DOHH2 (cell line): ENCODE measurements at regions not wholly inside any gene's neighbourhood (a gene's known extent, or its start where the extent isn't known, plus 50 kb on each side); places are given as distances from the start of the nearest gene placed in this dataset.

Experiments used
- H3F3A ChIP-seq: fragments of 200-600 bp; sonication (generic), shearing (Covaris generic); 2 replicates; pipeline ENCODE4 v1.6.0; 2016; ENCODE audit warnings: antibody characterized with exemption, mild to moderate bottlenecking; ENCODE audit not compliant: control insufficient read depth, insufficient read depth
- H3K27ac ChIP-seq: fragments of 200-600 bp; sonication (generic); 2 replicates; pipeline ENCODE4 v1.5.1; 2014; ENCODE audit warnings: low read depth, mild to moderate bottlenecking, low read length, moderate library complexity
- H3K27me3 ChIP-seq: fragments of 200-600 bp; sonication (generic); 2 replicates; pipeline ENCODE4 v1.6.1; 2014; ENCODE audit warnings: mild to moderate bottlenecking, low read length, mixed read lengths; ENCODE audit not compliant: control insufficient read depth
- H3K36me3 ChIP-seq: fragments of 200-600 bp; sonication (generic); 2 replicates; pipeline ENCODE4 v1.6.1; 2014; ENCODE audit warnings: mild to moderate bottlenecking, low read length, moderate library complexity, mixed read lengths; ENCODE audit not compliant: control insufficient read depth
- H3K4me1 ChIP-seq: fragments of 200-600 bp; sonication (generic); 2 replicates; pipeline ENCODE4 v1.6.1; 2014; ENCODE audit warnings: mild to moderate bottlenecking, low read length, mixed read lengths; ENCODE audit not compliant: control insufficient read depth
- H3K4me2 ChIP-seq: fragments of 200-600 bp; sonication (generic); 2 replicates; pipeline ENCODE4 v1.6.0; 2014; ENCODE audit warnings: mild to moderate bottlenecking, low read length, moderate library complexity
- H3K4me3 ChIP-seq: fragments of 200-600 bp; sonication (generic); 2 replicates; pipeline ENCODE4 v1.5.1; 2014; ENCODE audit warnings: mild to moderate bottlenecking, low read length, mixed read lengths
- H3K79me2 ChIP-seq: fragments of 200-600 bp; sonication (generic); 2 replicates; pipeline ENCODE4 v1.6.1; 2014; ENCODE audit warnings: mild to moderate bottlenecking, low read length, mixed read lengths; ENCODE audit not compliant: control insufficient read depth
- H3K9me2 ChIP-seq: fragments of 200-600 bp; sonication (generic); replicated peaks from 2 replicates; pipeline ENCODE4 v1.6.1; 2014; ENCODE audit warnings: mild to moderate bottlenecking, low read length, mixed read lengths; ENCODE audit not compliant: control insufficient read depth
- H3K9me3 ChIP-seq: fragments of 200-600 bp; sonication (generic); 2 replicates; pipeline ENCODE4 v1.6.1; 2014; ENCODE audit warnings: antibody characterized with exemption, low read length, mixed read lengths; ENCODE audit not compliant: control insufficient read depth, insufficient read depth
- H4K20me1 ChIP-seq: fragments of 200-600 bp; sonication (generic); 2 replicates; pipeline ENCODE4 v1.6.0; 2014; ENCODE audit warnings: low read depth, mild to moderate bottlenecking, antibody characterized with exemption, low read length, moderate library complexity; ENCODE audit not compliant: control insufficient read depth, insufficient read depth
- EZH2phosphoT487 ChIP-seq: fragments of 200-600 bp; sonication (generic); IDR thresholded peaks from 2 replicates; pipeline ENCODE4 v1.6.1; 2017; ENCODE audit warnings: borderline replicate concordance, mild to moderate bottlenecking, antibody characterized with exemption, low read length, moderate library complexity, mixed read lengths
- TF ChIP-seq, protein P1 (sequence below): fragments of 200-600 bp; sonication (generic); IDR thresholded peaks from one replicate; pipeline ENCODE4 v1.5.1; 2014; ENCODE audit warnings: antibody characterized with exemption, mild to moderate bottlenecking, low read depth, low read length; ENCODE audit not compliant: poor library complexity, severe bottlenecking

DNA sequence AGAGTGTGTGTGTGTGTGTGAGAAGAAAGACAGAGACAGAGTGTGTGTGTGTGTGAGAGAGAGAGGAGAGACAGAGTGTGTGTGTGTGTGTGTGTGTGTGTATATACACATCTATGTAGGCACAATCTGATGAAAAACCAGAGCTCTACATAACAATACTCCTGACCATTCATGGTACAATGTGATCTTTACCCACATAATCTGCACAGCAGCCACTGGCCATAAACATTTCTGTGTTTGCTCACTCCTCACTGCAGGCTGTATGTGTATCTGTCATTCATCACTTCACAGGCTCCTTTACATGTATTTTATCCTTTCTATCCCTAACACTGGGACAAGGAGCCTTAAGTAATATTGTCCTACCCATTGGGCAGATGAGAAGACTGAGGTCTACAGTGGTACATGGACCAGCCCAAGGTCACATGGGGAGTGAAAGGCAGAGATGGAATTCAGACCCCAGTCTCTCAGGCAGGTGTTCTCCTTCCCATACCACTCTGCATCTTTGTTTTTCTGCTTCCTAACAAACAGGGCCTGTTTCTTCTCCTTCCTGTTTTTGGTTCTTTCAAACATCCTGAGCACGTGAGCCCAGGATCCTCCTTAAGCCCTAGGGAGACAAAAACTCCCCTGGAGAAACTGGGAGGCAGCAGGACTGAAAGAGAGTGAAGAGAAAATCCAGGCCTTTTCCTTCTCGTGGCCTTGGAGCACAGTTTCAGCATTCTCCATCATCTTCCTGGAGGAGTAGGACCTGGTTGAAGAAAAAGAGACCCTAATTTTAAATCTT lies 201.7 kb upstream of the MSX2 start:
- no peak overlapping the region for H3K27ac ChIP-seq

DNA sequence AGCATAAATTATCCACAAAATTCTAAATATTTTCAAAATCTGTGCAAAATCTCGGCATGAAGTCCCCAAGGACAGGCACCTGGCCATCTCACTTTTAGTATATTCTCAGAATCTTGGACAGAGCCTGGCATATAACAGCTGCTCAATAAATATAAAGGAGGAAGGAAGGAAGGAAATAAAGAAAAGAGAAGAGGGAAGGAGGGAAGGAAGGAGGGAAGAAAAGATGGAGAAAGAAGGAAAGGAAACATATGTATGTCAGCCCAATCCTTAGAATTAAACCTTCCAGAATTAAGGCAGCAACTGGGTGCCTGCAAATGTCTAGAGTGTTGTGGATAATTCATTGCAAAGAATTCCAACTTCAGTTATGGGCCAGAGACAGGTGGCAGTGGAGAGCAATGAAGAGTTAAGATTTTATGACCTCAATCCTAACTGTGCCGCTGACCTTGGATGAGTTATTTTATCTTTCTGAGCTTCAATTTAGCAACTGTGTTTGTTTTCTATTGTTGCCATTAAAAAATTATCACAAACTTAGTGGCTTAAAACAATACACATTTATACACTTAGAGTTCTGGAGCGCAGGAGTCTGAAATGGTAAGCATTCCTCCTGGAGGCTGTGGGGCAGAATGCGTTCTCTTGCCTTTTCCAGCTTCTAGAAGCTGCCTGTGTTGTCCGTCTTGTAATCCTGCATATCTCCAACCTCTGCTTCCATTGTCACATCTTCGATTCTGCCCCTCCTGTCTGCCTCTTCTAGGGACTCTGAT lies 200.9 kb upstream of the MSX2 start:
- no peaks in the 10 kb centered on the region for H3K9me2 ChIP-seq
- H3K4me2 ChIP-seq, result no peak overlapping the region
- no peaks in the 10 kb centered on the region for H4K20me1 ChIP-seq
- H3K79me2 ChIP-seq, result no peaks in the 10 kb centered on the region
- H3F3A ChIP-seq, result no peaks in the 10 kb centered on the region
- H3K4me1 ChIP-seq, result no peaks in the 10 kb centered on the region
- no peaks in the 10 kb centered on the region for H3K27me3 ChIP-seq
- no peak overlapping the region for H3K27ac ChIP-seq
- no peaks in the 10 kb centered on the region for H3K36me3 ChIP-seq
- no peak overlapping the region for H3K4me3 ChIP-seq
- no peaks in the 10 kb centered on the region for H3K9me3 ChIP-seq
- no peak for TF ChIP-seq EZH2phosphoT487
- TF ChIP-seq, protein P1, sequence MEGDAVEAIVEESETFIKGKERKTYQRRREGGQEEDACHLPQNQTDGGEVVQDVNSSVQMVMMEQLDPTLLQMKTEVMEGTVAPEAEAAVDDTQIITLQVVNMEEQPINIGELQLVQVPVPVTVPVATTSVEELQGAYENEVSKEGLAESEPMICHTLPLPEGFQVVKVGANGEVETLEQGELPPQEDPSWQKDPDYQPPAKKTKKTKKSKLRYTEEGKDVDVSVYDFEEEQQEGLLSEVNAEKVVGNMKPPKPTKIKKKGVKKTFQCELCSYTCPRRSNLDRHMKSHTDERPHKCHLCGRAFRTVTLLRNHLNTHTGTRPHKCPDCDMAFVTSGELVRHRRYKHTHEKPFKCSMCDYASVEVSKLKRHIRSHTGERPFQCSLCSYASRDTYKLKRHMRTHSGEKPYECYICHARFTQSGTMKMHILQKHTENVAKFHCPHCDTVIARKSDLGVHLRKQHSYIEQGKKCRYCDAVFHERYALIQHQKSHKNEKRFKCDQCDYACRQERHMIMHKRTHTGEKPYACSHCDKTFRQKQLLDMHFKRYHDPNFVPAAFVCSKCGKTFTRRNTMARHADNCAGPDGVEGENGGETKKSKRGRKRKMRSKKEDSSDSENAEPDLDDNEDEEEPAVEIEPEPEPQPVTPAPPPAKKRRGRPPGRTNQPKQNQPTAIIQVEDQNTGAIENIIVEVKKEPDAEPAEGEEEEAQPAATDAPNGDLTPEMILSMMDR, result no peak

More for the DNA sequence above, 201.7 kb upstream of the MSX2 start:
- no peaks in the 10 kb centered on the region for H3F3A ChIP-seq
- no peak overlapping the region for H3K4me3 ChIP-seq
- no peaks in the 10 kb centered on the region for H3K36me3 ChIP-seq
- no peaks in the 10 kb centered on the region for H3K27me3 ChIP-seq
- no peaks in the 10 kb centered on the region for H4K20me1 ChIP-seq
- H3K79me2 ChIP-seq, result no peaks in the 10 kb centered on the region
- TF ChIP-seq, protein P1, result no peak
- TF ChIP-seq EZH2phosphoT487, result no peak
- H3K4me1 ChIP-seq, result no peaks in the 10 kb centered on the region
- H3K9me2 ChIP-seq, result no peaks in the 10 kb centered on the region
- H3K9me3 ChIP-seq, result no peaks in the 10 kb centered on the region
- no peak overlapping the region for H3K4me2 ChIP-seq

DNA sequence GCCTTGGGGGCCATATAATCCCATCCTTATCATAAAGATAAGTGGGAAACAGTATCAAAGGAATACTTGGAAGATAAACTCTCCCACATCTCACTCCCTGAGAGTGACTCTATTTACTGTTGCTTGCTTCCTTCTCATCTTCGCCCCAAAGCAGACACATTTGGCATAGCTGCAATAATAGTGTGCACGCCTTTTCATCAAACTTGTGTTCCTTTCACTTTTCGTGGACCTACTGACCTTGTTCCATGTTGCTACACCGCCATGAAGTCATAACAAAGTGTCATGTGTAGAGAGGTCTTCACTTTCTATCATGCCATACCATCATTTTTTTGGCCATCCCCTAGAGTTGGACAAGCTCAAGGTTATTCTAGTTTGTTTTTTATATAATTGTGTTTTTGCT lies 200.0 kb upstream of the MSX2 start:
- Histone ChIP-seq H3K9me2 (no peaks in the 10 kb centered on the region), H3F3A (no peaks in the 10 kb centered on the region), H3K4me1 (no peaks in the 10 kb centered on the region), H3K27ac (no peak overlapping the region), H4K20me1 (no peaks in the 10 kb centered on the region), H3K79me2 (no peaks in the 10 kb centered on the region), H3K36me3 (no peaks in the 10 kb centered on the region), H3K4me2 (no peak overlapping the region), H3K9me3 (no peaks in the 10 kb centered on the region), H3K4me3 (no peak overlapping the region), H3K27me3 (no peaks in the 10 kb centered on the region)
- TF ChIP-seq EZH2phosphoT487, result no peak
- TF ChIP-seq, protein P1, result no peak
